IMR-90 (cell line): ENCODE measurements at regions not wholly inside any gene's neighbourhood (a gene's known extent, or its start where the extent isn't known, plus 50 kb on each side); places are given as distances from the start of the nearest gene placed in this dataset.

Experiments used
- ATAC-seq: fragments of 200-7000 bp; cut with Tn5 transposase; 2 replicates; pipeline ENCODE4 v1.9.1; 2020; ENCODE audit warnings: low read depth, mild to moderate bottlenecking, moderate library complexity
- BruUV-seq: library from RNA; stranded (reverse); fragments of 400-500 nt; replicated peaks from 2 replicates; lab custom pipeline; 2021; lab: Mats Ljungman, UMichigan
- CTCF ChIA-PET: fragments of 300-600 bp; formaldehyde crosslinking; extraction: SDS; loops from one replicate; lab custom pipeline; 2021; ENCODE audit warnings: antibody characterized with exemption; lab: Yijun Ruan, JAX
- POLR2A ChIA-PET: fragments of 300-600 bp; sonication (Branson Sonifier 250); formaldehyde crosslinking; loops from one replicate; lab custom pipeline; 2022; ENCODE audit warnings: antibody characterized with exemption; ENCODE audit not compliant: unreplicated experiment; lab: Charles Lee
- DNase-seq: peaks from one replicate; pipeline ENCODE4 v3.0.0; 2013
- H2AFZ ChIP-seq: replicated peaks from 2 replicates; pipeline ENCODE3; 2013; ENCODE audit warnings: low read length, mild to moderate bottlenecking; ENCODE audit not compliant: poor library complexity
- H2AK5ac ChIP-seq: 2 replicates; pipeline ENCODE4 v1.6.1; 2013; ENCODE audit warnings: low read depth, low read length, inconsistent platforms
- H2AK9ac ChIP-seq: replicated peaks from 2 replicates; pipeline ENCODE3; 2013; ENCODE audit warnings: mild to moderate bottlenecking, low read depth, low read length, moderate library complexity; ENCODE audit not compliant: poor library complexity
- H2BK120ac ChIP-seq: 2 replicates; pipeline ENCODE4 v1.6.1; 2013; ENCODE audit warnings: low read depth, low read length, inconsistent platforms
- H2BK15ac ChIP-seq: 3 replicates; pipeline ENCODE4 v1.6.1; 2013; ENCODE audit warnings: low read depth, low read length, inconsistent platforms
- H2BK20ac ChIP-seq: 2 replicates; pipeline ENCODE4 v1.6.1; 2013; ENCODE audit warnings: low read depth, mild to moderate bottlenecking, inconsistent platforms, low read length, moderate library complexity
- H2BK5ac ChIP-seq: 2 replicates; pipeline ENCODE4 v1.6.1; 2013; ENCODE audit warnings: mild to moderate bottlenecking, low read depth, low read length, inconsistent platforms; ENCODE audit not compliant: poor library complexity, severe bottlenecking
- H3K14ac ChIP-seq: replicated peaks from 2 replicates; pipeline ENCODE4 v1.6.1; 2013; ENCODE audit warnings: low read depth, low read length, inconsistent platforms
- H3K18ac ChIP-seq: 2 replicates; pipeline ENCODE4 v1.6.1; 2013; ENCODE audit warnings: low read depth, low read length, control low read depth
- H3K23ac ChIP-seq: 2 replicates; pipeline ENCODE4 v1.6.1; 2013; ENCODE audit warnings: low read depth, low read length, inconsistent platforms
- H3K27ac ChIP-seq: 2 replicates; pipeline ENCODE4 v1.5.1; 2013; ENCODE audit warnings: mild to moderate bottlenecking, control low read depth, low read length; ENCODE audit not compliant: insufficient read depth
- H3K27me3 ChIP-seq: 2 replicates; pipeline ENCODE4 v1.6.1; 2013; ENCODE audit warnings: low read length; ENCODE audit not compliant: control insufficient read depth, insufficient read depth
- H3K36me3 ChIP-seq: 2 replicates; pipeline ENCODE4 v1.6.1; 2013; ENCODE audit warnings: low read length, mixed read lengths; ENCODE audit not compliant: control insufficient read depth, insufficient read depth
- H3K4ac ChIP-seq: 2 replicates; pipeline ENCODE4 v1.6.1; 2013; ENCODE audit warnings: low read depth, low read length, inconsistent platforms
- H3K4me1 ChIP-seq: 2 replicates; pipeline ENCODE4 v1.6.1; 2013; ENCODE audit warnings: low read length, mixed read lengths; ENCODE audit not compliant: control insufficient read depth, insufficient read depth
- H3K4me2 ChIP-seq: 2 replicates; pipeline ENCODE4 v1.6.1; 2013; ENCODE audit warnings: low read depth, mild to moderate bottlenecking, control low read depth, low read length, moderate library complexity
- H3K4me3 ChIP-seq: 2 replicates; pipeline ENCODE4 v1.5.1; 2013; ENCODE audit warnings: low read depth, mild to moderate bottlenecking, control low read depth, low read length, moderate library complexity; ENCODE audit not compliant: insufficient read depth
- H3K56ac ChIP-seq: 2 replicates; pipeline ENCODE4 v1.6.1; 2013; ENCODE audit warnings: low read length, inconsistent platforms; ENCODE audit not compliant: insufficient read depth; ENCODE audit errors: extremely low read depth
- H3K79me1 ChIP-seq, 2 experiments: 2 replicates each; pipeline ENCODE4 v1.6.1; 2013; ENCODE audit warnings: low read length in 2 of 2, inconsistent platforms in 1 of 2, low read depth in 1 of 2
- H3K9ac ChIP-seq: 2 replicates; pipeline ENCODE4 v1.6.1; 2013; ENCODE audit warnings: low read depth, low read length, control low read depth
- H3K9me1 ChIP-seq: 2 replicates; pipeline ENCODE4 v1.6.1; 2013; ENCODE audit warnings: low read length, inconsistent platforms; ENCODE audit not compliant: insufficient read depth
- H3K9me3 ChIP-seq: 2 replicates; pipeline ENCODE4 v1.6.1; 2013; ENCODE audit warnings: low read length; ENCODE audit not compliant: control insufficient read depth, insufficient read depth
- H4K20me1 ChIP-seq: 2 replicates; pipeline ENCODE4 v1.6.1; 2013; ENCODE audit warnings: low read length, inconsistent platforms; ENCODE audit not compliant: insufficient read depth
- H4K5ac ChIP-seq: 2 replicates; pipeline ENCODE4 v1.6.1; 2013; ENCODE audit warnings: mild to moderate bottlenecking, low read depth, low read length, control low read depth
- H4K8ac ChIP-seq, 2 experiments: 2 replicates each; pipeline ENCODE4 v1.6.1; 2013; ENCODE audit warnings: low read depth in 2 of 2, low read length in 2 of 2, control low read depth in 1 of 2, inconsistent platforms in 1 of 2
- H4K91ac ChIP-seq: 2 replicates; pipeline ENCODE4 v1.6.1; 2013; ENCODE audit warnings: low read depth, low read length, inconsistent platforms; ENCODE audit not compliant: insufficient read depth
- MAZ ChIP-seq: IDR thresholded peaks from 2 replicates; pipeline ENCODE4 v1.6.1; 2012; ENCODE audit warnings: low read depth, mild to moderate bottlenecking, low read length, improper control_type of control experiment, moderate library complexity, borderline replicate concordance
- POLR2A ChIP-seq: IDR thresholded peaks from 2 replicates; pipeline ENCODE4 v1.6.1; 2012; ENCODE audit warnings: mild to moderate bottlenecking, low read depth, low read length
- RFX5 ChIP-seq: IDR thresholded peaks from 2 replicates; pipeline ENCODE4 v1.8.0; 2012; ENCODE audit warnings: low read depth, mild to moderate bottlenecking, low read length, moderate library complexity
- dilution Hi-C: fragments of 300-500 bp; cut with HindIII; formaldehyde crosslinking; loops from one replicate; pipeline ENCODE4 v1.14.3; 2018; ENCODE audit warnings: low sequenced_read_pairs; ENCODE audit not compliant: unreplicated experiment
- in situ Hi-C: fragments of 300-500 bp; cut with MboI; formaldehyde crosslinking; loops from 3 replicates; pipeline ENCODE4 v1.14.3; 2019; ENCODE audit warnings: low sequenced_read_pairs, inconsistent platforms, mixed read lengths
- intact Hi-C: fragments of 100-400 bp; cut with micrococcal nuclease; formaldehyde crosslinking; loops from 2 replicates; pipeline ENCODE4 v1.10.0; 2022

DNA sequence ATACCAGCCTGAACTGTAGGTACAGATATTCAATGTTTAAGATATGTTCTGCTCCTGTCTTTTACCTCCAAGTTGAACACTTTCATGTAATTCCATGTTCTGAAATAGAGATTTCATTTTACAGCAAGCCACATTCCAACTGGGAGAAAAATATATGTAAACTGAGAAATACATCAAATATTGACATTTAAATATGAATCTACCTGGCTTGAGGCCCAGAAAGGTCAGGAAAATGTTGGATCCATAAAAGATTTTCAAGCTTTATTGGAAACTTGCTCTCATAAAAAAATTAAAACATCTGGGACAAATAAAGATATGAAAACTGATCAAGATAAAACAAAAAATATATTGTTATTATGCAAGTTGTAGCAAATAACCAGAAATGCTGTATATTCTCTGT lies 1078.7 kb upstream of the ATXN8OS start:
- H3K4ac ChIP-seq: no peak overlapping the region
- H2BK5ac ChIP-seq: no peak overlapping the region
- dilution Hi-C loops (no loop called here), intact Hi-C loops (no loop called here), in situ Hi-C loops (no loop called here)
- H3K4me3 ChIP-seq: no peak overlapping the region
- ChIA-PET POLR2A (no interaction called here), CTCF (no interaction called here)
- H3K14ac ChIP-seq: no peak overlapping the region
- no peak overlapping the region for H3K56ac ChIP-seq
- no peak for ATAC-seq
- no peak overlapping the region for H2AFZ ChIP-seq
- no peak overlapping the region for H4K91ac ChIP-seq
- H2BK15ac ChIP-seq: no peak overlapping the region
- H3K36me3 ChIP-seq: no peaks in the 10 kb centered on the region
- no peak overlapping the region for H2BK120ac ChIP-seq
- no peak overlapping the region for H3K4me2 ChIP-seq
- no peak overlapping the region for H3K23ac ChIP-seq
- no peak overlapping the region for H2AK9ac ChIP-seq
- H2AK5ac ChIP-seq: no peak overlapping the region
- no peaks in the 10 kb centered on the region for H3K79me1 ChIP-seq
- BruUV-seq: no TSS peak
- no peak overlapping the region for H3K9ac ChIP-seq
- no peaks in the 10 kb centered on the region for H3K4me1 ChIP-seq
- H3K18ac ChIP-seq: no peak overlapping the region
- no peak overlapping the region for H2BK20ac ChIP-seq
- H3K9me3 ChIP-seq: no peaks in the 10 kb centered on the region
- no peaks in the 10 kb centered on the region for H3K27me3 ChIP-seq
- no peak for TF ChIP-seq MAZ
- TF ChIP-seq POLR2A: no peak
- TF ChIP-seq RFX5: no peak
- H4K5ac ChIP-seq: no peak overlapping the region
- no peaks in the 10 kb centered on the region for H4K20me1 ChIP-seq
- no peaks in the 10 kb centered on the region for H3K9me1 ChIP-seq
- H4K8ac ChIP-seq: no peak overlapping the region
- DNase-seq: no peak
- no peak overlapping the region for H3K27ac ChIP-seq
